ENCODE measurements at regions not wholly inside any gene's neighbourhood (a gene's known extent, or its start where the extent isn't known, plus 50 kb on each side); places are given as distances from the start of the nearest gene placed in this dataset.

GRCh38 chr13:63195726-63196125 lies 1780.1 kb upstream of the PCDH20 start (continued):
- TF ChIP-seq ZNF207 (IDR thresholded peaks at IDR 0.05; ENCODE audit: borderline replicate concordance) (no peak), ZZZ3 (IDR thresholded peaks at IDR 0.05; ENCODE audit: control insufficient read depth, insufficient read length, low read depth) (no peak), FOXK2 (IDR thresholded peaks at IDR 0.05) (no peak), SMAD1 (IDR thresholded peaks at IDR 0.05; ENCODE audit: low read depth, partially characterized antibody) (no peak), SREBF1 (IDR thresholded peaks at IDR 0.05; ENCODE audit: low read length) (no peak), IKZF1 (conservative IDR thresholded peaks at IDR 0.05) (no peak), RB1 (IDR thresholded peaks at IDR 0.05; ENCODE audit: borderline replicate concordance) (no peak)

- intact Hi-C loops (cut with micrococcal nuclease; ENCODE audit: unreplicated experiment): no loop called here
- no peak for DNase-seq (ENCODE audit: low read depth, low spot score)
Observed at GRCh38 chr13:63190742-63191141, 1775.1 kb upstream of the PCDH20 start.

More at GRCh38 chr13:63190742-63191141, 1775.1 kb upstream of the PCDH20 start:
- no peaks in the 10 kb centered on the region for H3K36me3 ChIP-seq (ENCODE audit: control insufficient read depth in 2 of 2, insufficient read depth in 2 of 2, low read length in 1 of 2)
- RAD21 ChIA-PET (ENCODE audit: unreplicated experiment): no interaction called here
- no peak overlapping the region for H3K27ac ChIP-seq (ENCODE audit: control insufficient read depth, insufficient read depth)
- no peak overlapping the region for H3K4me3 ChIP-seq
- ATAC-seq: no peak
- no peak for TF ChIP-seq PAX5 (IDR thresholded peaks at IDR 0.05; ENCODE audit: borderline replicate concordance, low read depth, low read length)
- TF ChIP-seq SRF (IDR thresholded peaks at IDR 0.05; ENCODE audit: low read depth in 2 of 2, low read length in 2 of 2): no peak
- TF ChIP-seq PRDM15 (CRISPR knock-in tag; IDR thresholded peaks at IDR 0.05): no peak
- TF ChIP-seq DPF2 (IDR thresholded peaks at IDR 0.05): no peak
- no peak for TF ChIP-seq SMAD1 (IDR thresholded peaks at IDR 0.05; ENCODE audit: low read depth, partially characterized antibody)
- no peak for TF ChIP-seq MLLT1 (IDR thresholded peaks at IDR 0.05)
- no peak for TF ChIP-seq CBX5 (IDR thresholded peaks at IDR 0.05; ENCODE audit: low read depth)
- no peak for TF ChIP-seq IRF4 (IDR thresholded peaks at IDR 0.05; ENCODE audit: low read depth, low read length)
- no peak for TF ChIP-seq HSF1 (IDR thresholded peaks at IDR 0.05; ENCODE audit: low read depth, low read length)
- TF ChIP-seq BCL11A (IDR thresholded peaks at IDR 0.05; ENCODE audit: low read depth, low read length): no peak
- no peak for TF ChIP-seq CHD4 (IDR thresholded peaks at IDR 0.05)
- H2AFZ ChIP-seq (ENCODE audit: control insufficient read depth, low read depth, low read length): no peak overlapping the region
- POLR2A ChIA-PET: no interaction called here
- no peak overlapping the region for H3K9ac ChIP-seq (ENCODE audit: control insufficient read depth, insufficient read depth, low read length)
- no peaks in the 10 kb centered on the region for H4K20me1 ChIP-seq (ENCODE audit: control insufficient read depth, insufficient read depth)
- 46% methylated on average over 5 of the region's 5 CpGs for WGBS (ENCODE audit: insufficient coverage, insufficient replicate concordance, low lambda C conversion rate, missing lambda C conversion rate)
- in situ Hi-C loops (cut with MboI): no loop called here
- SMC1A ChIA-PET (ENCODE audit: uncharacterized antibody, unreplicated experiment): no interaction called here
- CTCF ChIA-PET: no interaction called here
- no peak for FAIRE-seq
- no TSS peak for BruUV-seq (replicated peaks)
- H3K4me2 ChIP-seq (ENCODE audit: control insufficient read depth, insufficient read depth): no peak overlapping the region
- no peaks in the 10 kb centered on the region for H3K4me1 ChIP-seq (ENCODE audit: control insufficient read depth, insufficient read depth, low read length)
- no peaks in the 10 kb centered on the region for H3K9me3 ChIP-seq (replicated peaks; ENCODE audit: control insufficient read depth, insufficient read depth, low read length)
- H3K79me2 ChIP-seq (ENCODE audit: control insufficient read depth, insufficient read depth, low read length): no peaks in the 10 kb centered on the region
- H3K27me3 ChIP-seq (replicated peaks in 1 of 2; ENCODE audit: control insufficient read depth in 2 of 2, insufficient read depth in 2 of 2, low read length in 1 of 2): no peaks in the 10 kb centered on the region
